GM12872 (cell line): ENCODE measurements at regions not wholly inside any gene's neighbourhood (a gene's known extent, or its start where the extent isn't known, plus 50 kb on each side); places are given as distances from the start of the nearest gene placed in this dataset.

Experiments used
- CTCF ChIP-seq: IDR thresholded peaks from 3 replicates; pipeline ENCODE4 v1.5.1; 2011; ENCODE audit warnings: low read depth, mild to moderate bottlenecking, low read length, moderate library complexity; ENCODE audit not compliant: insufficient read depth

- TF ChIP-seq CTCF, result no peak
Observed at GRCh38 chr6:15842727-15843117, 179.9 kb upstream of the DTNBP1 start.

GRCh38 chr6:15841937-15842726 is 179.3 kb upstream of the DTNBP1 start:
- no peak for TF ChIP-seq CTCF

GRCh38 chr6:15839969-15840541 is 177.2 kb upstream of the DTNBP1 start:
- TF ChIP-seq CTCF, result no peak

- TF ChIP-seq CTCF, result no peak
Observed at GRCh38 chr6:15837205-15837604, 174.4 kb upstream of the DTNBP1 start.

- TF ChIP-seq CTCF, result no peak
Observed at GRCh38 chr6:15832841-15833240, 170.0 kb upstream of the DTNBP1 start.

- no peak for TF ChIP-seq CTCF
Observed at GRCh38 chr6:15829156-15829555, 166.3 kb upstream of the DTNBP1 start.

- no peak for TF ChIP-seq CTCF
Observed at GRCh38 chr6:15827496-15828255, 164.8 kb upstream of the DTNBP1 start.
